ENCODE measurements at regions not wholly inside any gene's neighbourhood (a gene's known extent, or its start where the extent isn't known, plus 50 kb on each side); places are given as distances from the start of the nearest gene placed in this dataset.

GRCh38 chr13:21879263-21879914 is 208.5 kb downstream of the FGF9 start:
- Histone ChIP-seq H3K4me2 (no peak overlapping the region), H3K79me2 (ENCODE audit: insufficient read depth) (no peaks in the 10 kb centered on the region), H3K9me3 (no peaks in the 10 kb centered on the region), H3K9me2 (no peaks in the 10 kb centered on the region), H3F3A (replicated peaks; ENCODE audit: insufficient read depth) (no peaks in the 10 kb centered on the region), H3K4me3 (ENCODE audit: low read depth in 2 of 2, low read length in 1 of 2) (no peak overlapping the region), H3K9ac (no peak overlapping the region), H2AFZ (ENCODE audit: low read depth) (no peak overlapping the region), H3K27ac (ENCODE audit: low read depth in 2 of 2, low read length in 1 of 2) (no peak overlapping the region), H3K4me1 (ENCODE audit: control insufficient read depth in 1 of 2, insufficient read depth in 2 of 2, low read depth in 1 of 2, low read length in 1 of 2) (no peaks in the 10 kb centered on the region), H4K20me1 (ENCODE audit: insufficient read depth) (no peaks in the 10 kb centered on the region), H3K36me3 (replicated peaks in 1 of 2; ENCODE audit: control insufficient read depth in 1 of 2, insufficient read depth in 2 of 2, low read length in 1 of 2) (no peaks in the 10 kb centered on the region), H3K27me3 (ENCODE audit: insufficient read depth) (peaks cover 9% of the 10 kb centered on the region; the same call in 1 of the 2 replicates)
- no peak for DNase-seq
- TF ChIP-seq YY1 (IDR thresholded peaks at IDR 0.05; ENCODE audit: low read depth) (no peak), RAD21 (IDR thresholded peaks at IDR 0.05; ENCODE audit: low read length) (no peak), NRF1 (IDR thresholded peaks at IDR 0.05; ENCODE audit: low read depth, low read length) (no peak), JUND (IDR thresholded peaks at IDR 0.05) (no peak), SIN3A (IDR thresholded peaks at IDR 0.05; ENCODE audit: borderline replicate concordance, low read depth, low read length) (no peak), TEAD4 (IDR thresholded peaks at IDR 0.05; ENCODE audit: borderline replicate concordance, insufficient read depth) (no peak), SMC3 (IDR thresholded peaks at IDR 0.05; ENCODE audit: low read depth, low read length) (no peak), NFIC (IDR thresholded peaks at IDR 0.05; ENCODE audit: borderline replicate concordance) (no peak), ZBTB33 (IDR thresholded peaks at IDR 0.05; ENCODE audit: borderline replicate concordance, low read depth) (no peak), ELF1 (IDR thresholded peaks at IDR 0.05) (no peak), EZH2phosphoT487 (IDR thresholded peaks at IDR 0.05; ENCODE audit: borderline replicate concordance, low read depth) (no peak), RFX5 (IDR thresholded peaks at IDR 0.05; ENCODE audit: low read length) (no peak), GABPA (IDR thresholded peaks at IDR 0.05; ENCODE audit: low read depth) (no peak), TAF1 (IDR thresholded peaks at IDR 0.05; ENCODE audit: borderline replicate concordance, low read depth, low read length) (no peak), RXRA (IDR thresholded peaks at IDR 0.05; ENCODE audit: borderline replicate concordance, low read depth) (no peak)
- TF ChIP-seq, protein P1, sequence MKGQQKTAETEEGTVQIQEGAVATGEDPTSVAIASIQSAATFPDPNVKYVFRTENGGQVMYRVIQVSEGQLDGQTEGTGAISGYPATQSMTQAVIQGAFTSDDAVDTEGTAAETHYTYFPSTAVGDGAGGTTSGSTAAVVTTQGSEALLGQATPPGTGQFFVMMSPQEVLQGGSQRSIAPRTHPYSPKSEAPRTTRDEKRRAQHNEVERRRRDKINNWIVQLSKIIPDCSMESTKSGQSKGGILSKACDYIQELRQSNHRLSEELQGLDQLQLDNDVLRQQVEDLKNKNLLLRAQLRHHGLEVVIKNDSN (IDR thresholded peaks at IDR 0.05; ENCODE audit: borderline replicate concordance, low read depth) = no peak
- TF ChIP-seq, protein P2, sequence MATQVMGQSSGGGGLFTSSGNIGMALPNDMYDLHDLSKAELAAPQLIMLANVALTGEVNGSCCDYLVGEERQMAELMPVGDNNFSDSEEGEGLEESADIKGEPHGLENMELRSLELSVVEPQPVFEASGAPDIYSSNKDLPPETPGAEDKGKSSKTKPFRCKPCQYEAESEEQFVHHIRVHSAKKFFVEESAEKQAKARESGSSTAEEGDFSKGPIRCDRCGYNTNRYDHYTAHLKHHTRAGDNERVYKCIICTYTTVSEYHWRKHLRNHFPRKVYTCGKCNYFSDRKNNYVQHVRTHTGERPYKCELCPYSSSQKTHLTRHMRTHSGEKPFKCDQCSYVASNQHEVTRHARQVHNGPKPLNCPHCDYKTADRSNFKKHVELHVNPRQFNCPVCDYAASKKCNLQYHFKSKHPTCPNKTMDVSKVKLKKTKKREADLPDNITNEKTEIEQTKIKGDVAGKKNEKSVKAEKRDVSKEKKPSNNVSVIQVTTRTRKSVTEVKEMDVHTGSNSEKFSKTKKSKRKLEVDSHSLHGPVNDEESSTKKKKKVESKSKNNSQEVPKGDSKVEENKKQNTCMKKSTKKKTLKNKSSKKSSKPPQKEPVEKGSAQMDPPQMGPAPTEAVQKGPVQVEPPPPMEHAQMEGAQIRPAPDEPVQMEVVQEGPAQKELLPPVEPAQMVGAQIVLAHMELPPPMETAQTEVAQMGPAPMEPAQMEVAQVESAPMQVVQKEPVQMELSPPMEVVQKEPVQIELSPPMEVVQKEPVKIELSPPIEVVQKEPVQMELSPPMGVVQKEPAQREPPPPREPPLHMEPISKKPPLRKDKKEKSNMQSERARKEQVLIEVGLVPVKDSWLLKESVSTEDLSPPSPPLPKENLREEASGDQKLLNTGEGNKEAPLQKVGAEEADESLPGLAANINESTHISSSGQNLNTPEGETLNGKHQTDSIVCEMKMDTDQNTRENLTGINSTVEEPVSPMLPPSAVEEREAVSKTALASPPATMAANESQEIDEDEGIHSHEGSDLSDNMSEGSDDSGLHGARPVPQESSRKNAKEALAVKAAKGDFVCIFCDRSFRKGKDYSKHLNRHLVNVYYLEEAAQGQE (IDR thresholded peaks at IDR 0.05; ENCODE audit: low read depth, low read length) = no peak
- WGBS (ENCODE audit: low lambda C conversion rate) = 0% methylated on average over 4 of the region's 8 CpGs
- ChIA-PET POLR2A (no interaction called here), CTCF (no interaction called here)

Data from SK-N-SH (cell line).